HUES48 (cell line): ENCODE measurements at regions not wholly inside any gene's neighbourhood (a gene's known extent, or its start where the extent isn't known, plus 50 kb on each side); places are given as distances from the start of the nearest gene placed in this dataset.

ENCODE experiments used
- H3K27ac ChIP-seq: one replicate; pipeline ENCODE4 v1.7.0; 2013; ENCODE audit warnings: low read depth, low read length, inconsistent platforms
- H3K27me3 ChIP-seq: 2 replicates; pipeline ENCODE4 v1.6.1; 2013; ENCODE audit warnings: mild to moderate bottlenecking, low read length; ENCODE audit not compliant: control insufficient read depth, insufficient read depth
- H3K36me3 ChIP-seq: 2 replicates; pipeline ENCODE4 v1.6.1; 2013; ENCODE audit warnings: low read length; ENCODE audit not compliant: control insufficient read depth, insufficient read depth
- H3K4me1 ChIP-seq: 2 replicates; pipeline ENCODE4 v1.6.1; 2013; ENCODE audit warnings: mild to moderate bottlenecking, low read length; ENCODE audit not compliant: control insufficient read depth, insufficient read depth
- H3K4me3 ChIP-seq: 2 replicates; pipeline ENCODE4 v1.5.1; 2013; ENCODE audit warnings: mild to moderate bottlenecking, low read depth, low read length
- H3K9ac ChIP-seq: 2 replicates; pipeline ENCODE4 v1.6.1; 2013; ENCODE audit warnings: mild to moderate bottlenecking, low read depth, low read length, moderate library complexity
- H3K9me3 ChIP-seq: 2 replicates; pipeline ENCODE4 v1.6.1; 2013; ENCODE audit warnings: low read length; ENCODE audit not compliant: control insufficient read depth, insufficient read depth

- H3K4me3 ChIP-seq: no peak overlapping the region
- H3K9ac ChIP-seq: no peak overlapping the region
- H3K4me1 ChIP-seq: no peaks in the 10 kb centered on the region
- no peaks in the 10 kb centered on the region for H3K27me3 ChIP-seq
- H3K9me3 ChIP-seq: no peaks in the 10 kb centered on the region
- H3K36me3 ChIP-seq: no peaks in the 10 kb centered on the region
- H3K27ac ChIP-seq: no peak overlapping the region
Measured at GRCh38 chr6:156451088-156451487, 326.1 kb upstream of the ARID1B start.

- no peak overlapping the region for H3K27ac ChIP-seq
- no peaks in the 10 kb centered on the region for H3K27me3 ChIP-seq
- no peaks in the 10 kb centered on the region for H3K4me1 ChIP-seq
- H3K4me3 ChIP-seq: no peak overlapping the region
- no peaks in the 10 kb centered on the region for H3K9me3 ChIP-seq
- H3K36me3 ChIP-seq: no peaks in the 10 kb centered on the region
- no peak overlapping the region for H3K9ac ChIP-seq
Measured at GRCh38 chr6:156450421-156450820, 326.8 kb upstream of the ARID1B start.

- no peak overlapping the region for H3K27ac ChIP-seq
- no peak overlapping the region for H3K9ac ChIP-seq
- no peaks in the 10 kb centered on the region for H3K27me3 ChIP-seq
- H3K36me3 ChIP-seq: no peaks in the 10 kb centered on the region
- no peaks in the 10 kb centered on the region for H3K9me3 ChIP-seq
- no peak overlapping the region for H3K4me3 ChIP-seq
- H3K4me1 ChIP-seq: no peaks in the 10 kb centered on the region
Measured at GRCh38 chr6:156449569-156449968, 327.6 kb upstream of the ARID1B start.

GRCh38 chr6:156449128-156449527 lies 328.1 kb upstream of the ARID1B start:
- Histone ChIP-seq H3K27ac (no peak overlapping the region), H3K27me3 (no peaks in the 10 kb centered on the region), H3K4me3 (no peak overlapping the region), H3K4me1 (no peaks in the 10 kb centered on the region), H3K9ac (no peak overlapping the region), H3K36me3 (no peaks in the 10 kb centered on the region), H3K9me3 (no peaks in the 10 kb centered on the region)

GRCh38 chr6:156448579-156448978 lies 328.6 kb upstream of the ARID1B start:
- Histone ChIP-seq H3K9ac (no peak overlapping the region), H3K27ac (no peak overlapping the region), H3K9me3 (no peaks in the 10 kb centered on the region), H3K4me3 (no peak overlapping the region), H3K36me3 (no peaks in the 10 kb centered on the region), H3K4me1 (no peaks in the 10 kb centered on the region), H3K27me3 (no peaks in the 10 kb centered on the region)

- Histone ChIP-seq H3K27ac (no peak overlapping the region), H3K4me3 (no peak overlapping the region)
Measured at GRCh38 chr6:156440688-156441087, 336.5 kb upstream of the ARID1B start.

GRCh38 chr6:156438350-156438923 lies 338.7 kb upstream of the ARID1B start:
- Histone ChIP-seq H3K27ac (no peak overlapping the region), H3K9ac (no peak overlapping the region), H3K9me3 (no peaks in the 10 kb centered on the region)

More at GRCh38 chr6:156440688-156441087, 336.5 kb upstream of the ARID1B start:
- Histone ChIP-seq H3K36me3 (no peaks in the 10 kb centered on the region), H3K9ac (no peak overlapping the region), H3K9me3 (no peaks in the 10 kb centered on the region), H3K4me1 (no peaks in the 10 kb centered on the region), H3K27me3 (no peaks in the 10 kb centered on the region)

GRCh38 chr6:156437121-156437879 lies 339.9 kb upstream of the ARID1B start:
- no peak overlapping the region for H3K27ac ChIP-seq

More at GRCh38 chr6:156438350-156438923, 338.7 kb upstream of the ARID1B start:
- Histone ChIP-seq H3K27me3 (no peaks in the 10 kb centered on the region), H3K4me3 (no peak overlapping the region), H3K36me3 (no peaks in the 10 kb centered on the region), H3K4me1 (no peaks in the 10 kb centered on the region)

GRCh38 chr6:156434795-156435190 lies 342.4 kb upstream of the ARID1B start:
- Histone ChIP-seq H3K36me3 (no peaks in the 10 kb centered on the region), H3K27me3 (no peaks in the 10 kb centered on the region), H3K9me3 (no peaks in the 10 kb centered on the region), H3K27ac (no peak overlapping the region), H3K4me1 (no peaks in the 10 kb centered on the region), H3K4me3 (no peak overlapping the region), H3K9ac (no peak overlapping the region)

More at GRCh38 chr6:156437121-156437879, 339.9 kb upstream of the ARID1B start:
- H3K27me3 ChIP-seq: no peaks in the 10 kb centered on the region
- H3K9me3 ChIP-seq: no peaks in the 10 kb centered on the region
- no peak overlapping the region for H3K9ac ChIP-seq
- H3K4me3 ChIP-seq: no peak overlapping the region
- H3K36me3 ChIP-seq: no peaks in the 10 kb centered on the region
- H3K4me1 ChIP-seq: no peaks in the 10 kb centered on the region

- H3K27me3 ChIP-seq: no peaks in the 10 kb centered on the region
Measured at GRCh38 chr6:156434049-156434794, 343.0 kb upstream of the ARID1B start.

GRCh38 chr6:156432543-156432942 lies 344.6 kb upstream of the ARID1B start:
- Histone ChIP-seq H3K27ac (no peak overlapping the region), H3K36me3 (no peaks in the 10 kb centered on the region), H3K27me3 (no peaks in the 10 kb centered on the region), H3K9me3 (no peaks in the 10 kb centered on the region), H3K4me1 (no peaks in the 10 kb centered on the region), H3K9ac (no peak overlapping the region), H3K4me3 (no peak overlapping the region)

More at GRCh38 chr6:156434049-156434794, 343.0 kb upstream of the ARID1B start:
- Histone ChIP-seq H3K4me3 (no peak overlapping the region), H3K4me1 (no peaks in the 10 kb centered on the region), H3K36me3 (no peaks in the 10 kb centered on the region), H3K9ac (no peak overlapping the region), H3K27ac (no peak overlapping the region), H3K9me3 (no peaks in the 10 kb centered on the region)
